ENCODE measurements at regions not wholly inside any gene's neighbourhood (a gene's known extent, or its start where the extent isn't known, plus 50 kb on each side); places are given as distances from the start of the nearest gene placed in this dataset.
"Not testable (repeated sequence)": the region's sequence is repeated elsewhere in the genome, so short reads cannot be mapped to it uniquely, and the experiment has no call there.

- DNase-seq, result no peak
- intact Hi-C loops (cut with micrococcal nuclease), result no loop called here
- no peak for ATAC-seq
These were observed 78.7 kb upstream of the SVIL start for GRCh38 chr10:29713450-29713849.

- intact Hi-C loops (cut with micrococcal nuclease), result no loop called here
- ATAC-seq (no peak), DNase-seq (no peak)
These were observed 77.3 kb upstream of the SVIL start for GRCh38 chr10:29712108-29712507.

- DNase-seq (no peak), ATAC-seq (no peak)
- intact Hi-C loops (cut with micrococcal nuclease), result no loop called here
These were observed 75.4 kb upstream of the SVIL start for GRCh38 chr10:29710128-29710527.

- intact Hi-C loops (cut with micrococcal nuclease), result no loop called here
- ATAC-seq, result no peak
- no peak for DNase-seq
These were observed 74.8 kb upstream of the SVIL start for GRCh38 chr10:29709484-29710002.

GRCh38 chr10:29703271-29703670 is 68.5 kb upstream of the SVIL start:
- peak; percentile 45 for DNase-seq
- no peak for ATAC-seq
- intact Hi-C loops (cut with micrococcal nuclease), result no loop called here

GRCh38 chr10:29702273-29703164 is 67.7 kb upstream of the SVIL start:
- ATAC-seq, result peak; percentile 36
- DNase-seq, result no peak
- intact Hi-C loops (cut with micrococcal nuclease), result no loop called here

GRCh38 chr10:29701306-29701705 is 66.5 kb upstream of the SVIL start:
- intact Hi-C loops (cut with micrococcal nuclease), result no loop called here
- DNase-seq, result no peak
- ATAC-seq, result no peak

- intact Hi-C loops (cut with micrococcal nuclease), result no loop called here
- ATAC-seq, result no peak
- no peak for DNase-seq
These were observed 64.8 kb upstream of the SVIL start for GRCh38 chr10:29699621-29700020.

- intact Hi-C loops (cut with micrococcal nuclease), result no loop called here
These were observed 64.2 kb upstream of the SVIL start for GRCh38 chr10:29698773-29699490.

GRCh38 chr10:29696581-29696980 is 61.8 kb upstream of the SVIL start:
- DNase-seq; ATAC-seq; intact Hi-C loops (cut with micrococcal nuclease): not testable (repeated sequence)

More at GRCh38 chr10:29698773-29699490, 64.2 kb upstream of the SVIL start:
- DNase-seq (no peak), ATAC-seq (no peak)

GRCh38 chr10:29694121-29694520 is 59.4 kb upstream of the SVIL start:
- intact Hi-C loops (cut with micrococcal nuclease), result no loop called here
- DNase-seq, result no peak
- ATAC-seq, result no peak

GRCh38 chr10:29692121-29692539 is 57.4 kb upstream of the SVIL start:
- intact Hi-C loops (cut with micrococcal nuclease), result no loop called here
- DNase-seq (no peak), ATAC-seq (peak; percentile 45)

- intact Hi-C loops (cut with micrococcal nuclease), result no loop called here
- DNase-seq, result no peak
- ATAC-seq, result peak; percentile 85
These were observed 56.8 kb upstream of the SVIL start for GRCh38 chr10:29691564-29692072.

GRCh38 chr10:29689001-29689400 is 54.2 kb upstream of the SVIL start:
- ATAC-seq (no peak), DNase-seq (no peak)
- intact Hi-C loops (cut with micrococcal nuclease), result no loop called here

GRCh38 chr10:29688230-29688661 is 53.5 kb upstream of the SVIL start:
- ATAC-seq, result no peak

GRCh38 chr10:29687421-29688164 is 52.8 kb upstream of the SVIL start:
- no peak for ATAC-seq
- intact Hi-C loops (cut with micrococcal nuclease), result no loop called here
- DNase-seq, result no peak

More at GRCh38 chr10:29688230-29688661, 53.5 kb upstream of the SVIL start:
- DNase-seq, result no peak
- intact Hi-C loops (cut with micrococcal nuclease), result no loop called here

- ATAC-seq, result no peak
- DNase-seq, result no peak
- intact Hi-C loops (cut with micrococcal nuclease), result no loop called here
These were observed 50.7 kb upstream of the SVIL start for GRCh38 chr10:29685506-29685905.
